ENCODE measurements at regions not wholly inside any gene's neighbourhood (a gene's known extent, or its start where the extent isn't known, plus 50 kb on each side); places are given as distances from the start of the nearest gene placed in this dataset.

DNA sequence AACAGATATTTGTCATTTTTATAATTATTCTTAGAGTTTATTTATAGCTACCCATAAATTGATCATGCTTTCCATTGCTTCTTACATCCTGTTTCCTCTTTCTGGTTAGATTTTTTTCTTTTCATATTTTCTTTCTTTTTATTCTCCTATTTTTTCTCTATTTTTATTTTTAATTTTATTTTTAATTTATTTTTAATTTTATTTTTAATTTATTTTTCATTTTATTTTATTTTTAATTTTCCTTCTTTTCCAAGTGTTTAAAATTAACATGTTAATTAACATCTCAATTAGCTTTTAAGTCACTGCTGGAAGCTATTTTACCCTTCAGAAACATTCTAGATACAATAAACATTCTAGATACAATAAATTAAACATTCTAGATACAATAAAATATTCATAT is 269.6 kb downstream of the B3GLCT start:
- TF ChIP-seq, protein P1, sequence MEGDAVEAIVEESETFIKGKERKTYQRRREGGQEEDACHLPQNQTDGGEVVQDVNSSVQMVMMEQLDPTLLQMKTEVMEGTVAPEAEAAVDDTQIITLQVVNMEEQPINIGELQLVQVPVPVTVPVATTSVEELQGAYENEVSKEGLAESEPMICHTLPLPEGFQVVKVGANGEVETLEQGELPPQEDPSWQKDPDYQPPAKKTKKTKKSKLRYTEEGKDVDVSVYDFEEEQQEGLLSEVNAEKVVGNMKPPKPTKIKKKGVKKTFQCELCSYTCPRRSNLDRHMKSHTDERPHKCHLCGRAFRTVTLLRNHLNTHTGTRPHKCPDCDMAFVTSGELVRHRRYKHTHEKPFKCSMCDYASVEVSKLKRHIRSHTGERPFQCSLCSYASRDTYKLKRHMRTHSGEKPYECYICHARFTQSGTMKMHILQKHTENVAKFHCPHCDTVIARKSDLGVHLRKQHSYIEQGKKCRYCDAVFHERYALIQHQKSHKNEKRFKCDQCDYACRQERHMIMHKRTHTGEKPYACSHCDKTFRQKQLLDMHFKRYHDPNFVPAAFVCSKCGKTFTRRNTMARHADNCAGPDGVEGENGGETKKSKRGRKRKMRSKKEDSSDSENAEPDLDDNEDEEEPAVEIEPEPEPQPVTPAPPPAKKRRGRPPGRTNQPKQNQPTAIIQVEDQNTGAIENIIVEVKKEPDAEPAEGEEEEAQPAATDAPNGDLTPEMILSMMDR (IDR thresholded peaks at IDR 0.05): no peak
- TF ChIP-seq POLR2A (IDR thresholded peaks at IDR 0.05): no peak

All from adrenal gland (tissue), 5 donors.